CD14-positive monocyte (primary cell): ENCODE measurements at regions not wholly inside any gene's neighbourhood (a gene's known extent, or its start where the extent isn't known, plus 50 kb on each side); places are given as distances from the start of the nearest gene placed in this dataset.

Experiments
- DNase-seq, 3 donors: peaks; one replicate each; pipeline ENCODE4 v3.0.0-alpha.2; 2011 to 2022
- H2AFZ ChIP-seq: 2 replicates; pipeline ENCODE4 v1.6.0; 2012; ENCODE audit warnings: mild to moderate bottlenecking, low read depth, low read length, inconsistent platforms; ENCODE audit not compliant: insufficient read depth, poor library complexity, severe bottlenecking
- H3K27ac ChIP-seq, 2 donors: 1 replicate in 1 of 2; 2 replicates in 1 of 2; pipeline ENCODE4 v1.5.1; 2012 to 2013; ENCODE audit warnings: low read length in 2 of 2, control low read depth in 1 of 2, inconsistent platforms in 1 of 2, low read depth in 1 of 2, mild to moderate bottlenecking in 1 of 2
- H3K27me3 ChIP-seq, 2 donors: one replicate each; pipeline versions ENCODE4 v1.6.0 to v1.6.1; 2011 to 2013; ENCODE audit warnings: low read length in 2 of 2; ENCODE audit not compliant: control insufficient read depth in 2 of 2, insufficient read depth in 2 of 2
- H3K36me3 ChIP-seq, 2 donors: replicated peaks in 1 of 2; 1 replicate in 1 of 2; 2 replicates in 1 of 2; pipeline versions ENCODE4 v1.5.1 to v1.6.1; 2012 to 2013; ENCODE audit warnings: low read length in 2 of 2, control low read depth in 1 of 2, inconsistent platforms in 1 of 2, mild to moderate bottlenecking in 1 of 2; ENCODE audit not compliant: insufficient read depth in 2 of 2, control insufficient read depth in 1 of 2
- H3K4me1 ChIP-seq, 2 donors: 1 replicate in 1 of 2; 2 replicates in 1 of 2; pipeline versions ENCODE4 v1.5.1 to v1.6.1; 2012 to 2013; ENCODE audit warnings: low read length in 2 of 2, control low read depth in 1 of 2, inconsistent platforms in 1 of 2, mild to moderate bottlenecking in 1 of 2, moderate library complexity in 1 of 2; ENCODE audit not compliant: insufficient read depth in 2 of 2, control insufficient read depth in 1 of 2
- H3K4me2 ChIP-seq: replicated peaks from 2 replicates; pipeline ENCODE3; 2012; ENCODE audit warnings: low read length, moderate library complexity, mild to moderate bottlenecking; ENCODE audit not compliant: poor library complexity, severe bottlenecking; ENCODE audit errors: extremely low read depth
- H3K4me3 ChIP-seq, 3 experiments: fragments of 200-600 bp in 1 of 3; sonication (generic) in 1 of 3; replicated peaks in 1 of 3; 1 replicate in 2 of 3; 2 replicates in 1 of 3; pipeline ENCODE4 v1.5.1; 2011 to 2013; ENCODE audit warnings: low read length in 3 of 3, mild to moderate bottlenecking in 3 of 3, control low read depth in 2 of 3, low read depth in 2 of 3, inconsistent platforms in 1 of 3, moderate library complexity in 1 of 3
- H3K79me2 ChIP-seq: 2 replicates; pipeline ENCODE4 v1.6.0; 2012; ENCODE audit warnings: mild to moderate bottlenecking, control low read depth, inconsistent platforms, low read length, moderate library complexity; ENCODE audit not compliant: insufficient read depth
- H3K9ac ChIP-seq: 2 replicates; pipeline ENCODE4 v1.6.0; 2017; ENCODE audit warnings: low read length, mild to moderate bottlenecking; ENCODE audit not compliant: insufficient read depth, poor library complexity, severe bottlenecking
- H3K9me3 ChIP-seq, 2 donors: replicated peaks in 1 of 2; 1 replicate in 1 of 2; 2 replicates in 1 of 2; pipeline versions ENCODE4 v1.5.1 to v1.6.1; 2012 to 2013; ENCODE audit warnings: low read length in 2 of 2, control low read depth in 1 of 2; ENCODE audit not compliant: control insufficient read depth in 1 of 2, insufficient read depth in 1 of 2
- H4K20me1 ChIP-seq: 2 replicates; pipeline ENCODE4 v1.6.0; 2012; ENCODE audit warnings: mild to moderate bottlenecking, low read length, control low read depth, moderate library complexity; ENCODE audit not compliant: insufficient read depth
- H3K27ac Mint-ChIP-seq, 7 donors: one replicate each; pipeline ENCODE4 v1.8.0; 2020; ENCODE audit warnings: mild to moderate bottlenecking in 7 of 7, mixed read lengths in 7 of 7, moderate library complexity in 6 of 7, inconsistent platforms in 2 of 7
- H3K27me3 Mint-ChIP-seq, 3 donors: one replicate each; pipeline ENCODE4 v1.8.0; 2021 to 2022; ENCODE audit warnings: low read depth in 3 of 3, mild to moderate bottlenecking in 3 of 3, mixed read lengths in 3 of 3, moderate library complexity in 3 of 3, inconsistent platforms in 1 of 3
- H3K36me3 Mint-ChIP-seq, 2 donors: one replicate each; pipeline ENCODE4 v1.8.0; 2020; ENCODE audit warnings: mixed read lengths in 2 of 2, inconsistent platforms in 1 of 2, mild to moderate bottlenecking in 1 of 2
- H3K4me1 Mint-ChIP-seq: one replicate; pipeline ENCODE4 v1.8.0; 2020; ENCODE audit warnings: mild to moderate bottlenecking, mixed read lengths
- H3K4me3 Mint-ChIP-seq, 2 donors: one replicate each; pipeline ENCODE4 v1.8.0; 2020; ENCODE audit warnings: mild to moderate bottlenecking in 2 of 2, mixed read lengths in 2 of 2, moderate library complexity in 1 of 2
- H3K9me3 Mint-ChIP-seq, 7 donors: one replicate each; pipeline ENCODE4 v1.8.0; 2020 to 2022; ENCODE audit warnings: mixed read lengths in 7 of 7, mild to moderate bottlenecking in 6 of 7, moderate library complexity in 6 of 7, inconsistent platforms in 2 of 7
- WGBS: methylation state at CpG from one replicate; pipeline ENCODE4 v1.1.5; 2013; ENCODE audit warnings: missing lambda C conversion rate; ENCODE audit not compliant: insufficient coverage; 5-methylcytosine and 5-hydroxymethylcytosine counted together
- intact Hi-C, 2 donors: fragments of 100-400 bp; cut with micrococcal nuclease; formaldehyde crosslinking; loops; one replicate each; pipeline versions ENCODE4 v1.15.0 to v1.15.1; 2023
- TF ChIP-seq, protein P1 (sequence below): fragments of 200-600 bp; IDR thresholded peaks from one replicate; pipeline ENCODE4 v1.8.0; 2022; ENCODE audit warnings: antibody characterized with exemption, mild to moderate bottlenecking

DNA sequence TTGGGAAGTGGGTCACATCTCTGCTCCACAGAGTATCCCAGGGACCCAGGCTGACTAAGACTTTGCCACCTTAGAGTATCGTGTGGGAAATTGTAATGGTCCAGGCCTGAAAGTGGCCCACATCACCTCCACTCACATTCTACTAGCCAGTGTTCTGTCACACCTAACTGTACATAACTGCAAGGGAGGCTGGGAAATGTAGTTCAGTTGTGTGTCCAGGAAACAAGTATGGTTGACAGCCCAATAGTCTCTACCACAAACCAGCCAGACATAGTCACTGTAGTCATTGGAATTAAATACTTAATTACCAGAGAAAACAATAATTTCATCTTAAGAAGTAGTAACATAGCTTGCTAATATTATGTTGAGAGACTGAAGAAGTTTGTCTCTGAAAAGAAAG lies 233.4 kb upstream of the S100G start:
- peaks cover 2 to 10% (median 6%) of the 10 kb centered on the region in 3 donors for H3K27me3 Mint-ChIP-seq
- H2AFZ ChIP-seq, result no peak overlapping the region
- no peak overlapping the region for H3K4me3 Mint-ChIP-seq
- no peak for DNase-seq
- no peak overlapping the region for H3K4me2 ChIP-seq
- intact Hi-C loops, result no loop called here
- H3K27me3 ChIP-seq, result peaks cover 0 to 5% of the 10 kb centered on the region in 2 donors
- H3K27ac Mint-ChIP-seq, result no peak overlapping the region
- H3K9ac ChIP-seq, result no peak overlapping the region
- H4K20me1 ChIP-seq, result no peaks in the 10 kb centered on the region
- no peaks in the 10 kb centered on the region for H3K4me1 ChIP-seq
- H3K4me1 Mint-ChIP-seq, result no peaks in the 10 kb centered on the region
- H3K27ac ChIP-seq, result no peak overlapping the region
- H3K36me3 ChIP-seq, result no peaks in the 10 kb centered on the region
- peaks cover 0 to 5% (median 2%) of the 10 kb centered on the region in 7 donors for H3K9me3 Mint-ChIP-seq
- H3K4me3 ChIP-seq, result no peak overlapping the region
- no peaks in the 10 kb centered on the region for H3K9me3 ChIP-seq
- no peaks in the 10 kb centered on the region for H3K36me3 Mint-ChIP-seq
- WGBS, result no CpG with 5 or more reads among the region's 1 CpG
- TF ChIP-seq, protein P1, sequence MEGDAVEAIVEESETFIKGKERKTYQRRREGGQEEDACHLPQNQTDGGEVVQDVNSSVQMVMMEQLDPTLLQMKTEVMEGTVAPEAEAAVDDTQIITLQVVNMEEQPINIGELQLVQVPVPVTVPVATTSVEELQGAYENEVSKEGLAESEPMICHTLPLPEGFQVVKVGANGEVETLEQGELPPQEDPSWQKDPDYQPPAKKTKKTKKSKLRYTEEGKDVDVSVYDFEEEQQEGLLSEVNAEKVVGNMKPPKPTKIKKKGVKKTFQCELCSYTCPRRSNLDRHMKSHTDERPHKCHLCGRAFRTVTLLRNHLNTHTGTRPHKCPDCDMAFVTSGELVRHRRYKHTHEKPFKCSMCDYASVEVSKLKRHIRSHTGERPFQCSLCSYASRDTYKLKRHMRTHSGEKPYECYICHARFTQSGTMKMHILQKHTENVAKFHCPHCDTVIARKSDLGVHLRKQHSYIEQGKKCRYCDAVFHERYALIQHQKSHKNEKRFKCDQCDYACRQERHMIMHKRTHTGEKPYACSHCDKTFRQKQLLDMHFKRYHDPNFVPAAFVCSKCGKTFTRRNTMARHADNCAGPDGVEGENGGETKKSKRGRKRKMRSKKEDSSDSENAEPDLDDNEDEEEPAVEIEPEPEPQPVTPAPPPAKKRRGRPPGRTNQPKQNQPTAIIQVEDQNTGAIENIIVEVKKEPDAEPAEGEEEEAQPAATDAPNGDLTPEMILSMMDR, result no peak
- no peaks in the 10 kb centered on the region for H3K79me2 ChIP-seq

DNA sequence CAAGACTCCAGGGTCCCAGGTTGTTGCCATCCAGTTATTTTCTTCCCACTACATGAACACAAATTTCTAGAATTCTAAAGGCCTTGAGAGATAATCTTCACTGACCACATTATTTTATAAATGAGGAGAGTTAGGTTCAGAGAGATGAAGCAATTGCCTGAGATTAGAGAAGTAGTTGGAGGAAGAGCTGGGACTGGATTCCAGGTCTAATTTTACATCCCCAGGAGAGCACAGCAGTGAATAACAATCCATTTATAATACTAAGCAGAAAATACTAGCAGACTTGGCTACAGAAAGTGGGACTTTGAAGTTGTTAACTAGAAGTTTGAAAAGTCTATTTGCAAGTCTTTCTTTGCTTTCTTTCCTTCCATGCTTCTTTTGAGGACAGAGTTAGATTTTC lies 231.3 kb upstream of the S100G start:
- H3K4me3 ChIP-seq, result no peak overlapping the region
- intact Hi-C loops, result no loop called here

More for the DNA sequence above, 231.3 kb upstream of the S100G start:
- H3K27me3 Mint-ChIP-seq, result peaks cover 2 to 10% (median 4%) of the 10 kb centered on the region in 3 donors
- no peak overlapping the region for H3K4me3 Mint-ChIP-seq
- Histone ChIP-seq H3K27me3 (peaks cover 0 to 5% of the 10 kb centered on the region in 2 donors), H3K4me1 (no peaks in the 10 kb centered on the region), H4K20me1 (no peaks in the 10 kb centered on the region), H3K27ac (no peak overlapping the region), H3K9ac (no peak overlapping the region), H3K79me2 (no peaks in the 10 kb centered on the region), H2AFZ (no peak overlapping the region), H3K36me3 (no peaks in the 10 kb centered on the region), H3K9me3 (peaks cover 0 to 5% of the 10 kb centered on the region in 2 donors), H3K4me2 (no peak overlapping the region)
- peaks cover 0 to 19% (median 2%) of the 10 kb centered on the region in 7 donors for H3K9me3 Mint-ChIP-seq
- no peaks in the 10 kb centered on the region for H3K36me3 Mint-ChIP-seq
- H3K27ac Mint-ChIP-seq, result no peak overlapping the region
- TF ChIP-seq, protein P1, result no peak
- no peaks in the 10 kb centered on the region for H3K4me1 Mint-ChIP-seq
- no peak for DNase-seq
